22Rv1 (cell line): ENCODE measurements at regions not wholly inside any gene's neighbourhood (a gene's known extent, or its start where the extent isn't known, plus 50 kb on each side); places are given as distances from the start of the nearest gene placed in this dataset.

ENCODE experiments used
- H3K27ac ChIP-seq: fragments of 450-650 bp; 2 replicates; pipeline ENCODE4 v1.5.1; 2017
- CTCF ChIP-seq: fragments of 450-650 bp; IDR thresholded peaks from 2 replicates; pipeline ENCODE4 v1.5.1; 2017; ENCODE audit warnings: mild to moderate bottlenecking
- ZFX ChIP-seq: fragments of 450-650 bp; IDR thresholded peaks from 2 replicates; pipeline ENCODE4 v1.6.1; 2017; ENCODE audit warnings: antibody characterized with exemption, borderline replicate concordance

GRCh38 chr5:104266161-104266560 lies 703.6 kb upstream of the NUDT12 start:
- no peak for TF ChIP-seq CTCF
- no peak for TF ChIP-seq ZFX

GRCh38 chr5:104265531-104266140 lies 703.0 kb upstream of the NUDT12 start:
- TF ChIP-seq CTCF: no peak
- TF ChIP-seq ZFX: no peak
- H3K27ac ChIP-seq: no peak overlapping the region

More at GRCh38 chr5:104266161-104266560, 703.6 kb upstream of the NUDT12 start:
- no peak overlapping the region for H3K27ac ChIP-seq

- H3K27ac ChIP-seq: no peak overlapping the region
- TF ChIP-seq ZFX (no peak), CTCF (no peak)
These were observed 684.7 kb upstream of the NUDT12 start for GRCh38 chr5:104247260-104247659.

- no peak overlapping the region for H3K27ac ChIP-seq
- TF ChIP-seq ZFX: no peak
- no peak for TF ChIP-seq CTCF
These were observed 678.5 kb upstream of the NUDT12 start for GRCh38 chr5:104241046-104241445.

GRCh38 chr5:104237586-104237985 lies 675.0 kb upstream of the NUDT12 start:
- no peak overlapping the region for H3K27ac ChIP-seq
- TF ChIP-seq ZFX: no peak
- no peak for TF ChIP-seq CTCF

GRCh38 chr5:104223885-104224773 lies 661.5 kb upstream of the NUDT12 start:
- no peak overlapping the region for H3K27ac ChIP-seq
- TF ChIP-seq ZFX: no peak
- no peak for TF ChIP-seq CTCF

GRCh38 chr5:104218200-104218599 lies 655.6 kb upstream of the NUDT12 start:
- no peak overlapping the region for H3K27ac ChIP-seq
- no peak for TF ChIP-seq CTCF
- no peak for TF ChIP-seq ZFX
